ENCODE measurements at regions not wholly inside any gene's neighbourhood (a gene's known extent, or its start where the extent isn't known, plus 50 kb on each side); places are given as distances from the start of the nearest gene placed in this dataset.

DNA sequence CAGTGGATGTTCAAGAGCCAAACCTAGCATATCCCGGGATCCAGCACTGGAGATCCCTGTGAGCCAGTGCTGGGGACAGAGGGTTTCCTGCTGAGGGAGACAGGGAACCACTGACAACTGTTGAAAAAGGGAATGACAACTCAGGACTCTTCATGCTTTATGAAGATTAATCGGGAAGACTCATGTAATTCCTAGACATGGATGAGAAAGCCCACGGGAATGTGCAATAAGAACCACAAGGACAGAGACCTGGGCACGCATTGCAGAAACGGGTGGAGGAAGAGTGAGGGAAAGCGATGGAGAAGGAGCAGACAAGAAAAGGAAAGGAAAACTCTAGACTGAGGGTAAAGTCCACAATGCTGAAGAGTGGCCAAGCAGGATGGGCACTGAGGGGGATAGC, 296.0 kb downstream of the PCNX1 start:
- DNase-seq (ENCODE audit: low read depth): no peak
- H3K4me3 ChIP-seq (ENCODE audit: low read depth, low read length): no peak overlapping the region
- TF ChIP-seq, protein P1, sequence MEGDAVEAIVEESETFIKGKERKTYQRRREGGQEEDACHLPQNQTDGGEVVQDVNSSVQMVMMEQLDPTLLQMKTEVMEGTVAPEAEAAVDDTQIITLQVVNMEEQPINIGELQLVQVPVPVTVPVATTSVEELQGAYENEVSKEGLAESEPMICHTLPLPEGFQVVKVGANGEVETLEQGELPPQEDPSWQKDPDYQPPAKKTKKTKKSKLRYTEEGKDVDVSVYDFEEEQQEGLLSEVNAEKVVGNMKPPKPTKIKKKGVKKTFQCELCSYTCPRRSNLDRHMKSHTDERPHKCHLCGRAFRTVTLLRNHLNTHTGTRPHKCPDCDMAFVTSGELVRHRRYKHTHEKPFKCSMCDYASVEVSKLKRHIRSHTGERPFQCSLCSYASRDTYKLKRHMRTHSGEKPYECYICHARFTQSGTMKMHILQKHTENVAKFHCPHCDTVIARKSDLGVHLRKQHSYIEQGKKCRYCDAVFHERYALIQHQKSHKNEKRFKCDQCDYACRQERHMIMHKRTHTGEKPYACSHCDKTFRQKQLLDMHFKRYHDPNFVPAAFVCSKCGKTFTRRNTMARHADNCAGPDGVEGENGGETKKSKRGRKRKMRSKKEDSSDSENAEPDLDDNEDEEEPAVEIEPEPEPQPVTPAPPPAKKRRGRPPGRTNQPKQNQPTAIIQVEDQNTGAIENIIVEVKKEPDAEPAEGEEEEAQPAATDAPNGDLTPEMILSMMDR (IDR thresholded peaks at IDR 0.05; ENCODE audit: insufficient read depth, low read depth, low read length, missing control alignments): no peak

DNA sequence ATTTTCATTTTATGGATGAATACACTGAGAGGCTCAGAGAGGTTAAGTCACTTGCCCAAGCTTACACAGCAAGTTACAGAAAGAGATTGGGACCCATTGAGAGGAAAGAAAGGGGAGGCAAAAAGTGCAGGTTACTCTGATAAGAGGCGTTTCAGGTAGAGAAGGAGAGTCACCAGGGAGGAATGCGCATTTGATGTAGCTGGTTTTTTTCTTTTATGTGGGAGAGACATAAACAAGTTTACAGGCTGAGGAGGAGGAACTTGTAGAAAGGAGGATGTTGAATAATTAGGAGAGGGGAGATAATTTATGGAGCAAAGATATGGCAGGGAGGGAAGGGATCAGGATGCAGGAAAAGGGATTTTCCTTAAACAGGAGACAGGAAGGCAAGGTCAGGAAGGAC, 297.0 kb downstream of the PCNX1 start:
- no peak for DNase-seq (ENCODE audit: low read depth)
- H3K4me3 ChIP-seq (ENCODE audit: low read depth, low read length): no peak overlapping the region
- TF ChIP-seq, protein P1 (IDR thresholded peaks at IDR 0.05; ENCODE audit: insufficient read depth, low read depth, low read length, missing control alignments): no peak

DNA sequence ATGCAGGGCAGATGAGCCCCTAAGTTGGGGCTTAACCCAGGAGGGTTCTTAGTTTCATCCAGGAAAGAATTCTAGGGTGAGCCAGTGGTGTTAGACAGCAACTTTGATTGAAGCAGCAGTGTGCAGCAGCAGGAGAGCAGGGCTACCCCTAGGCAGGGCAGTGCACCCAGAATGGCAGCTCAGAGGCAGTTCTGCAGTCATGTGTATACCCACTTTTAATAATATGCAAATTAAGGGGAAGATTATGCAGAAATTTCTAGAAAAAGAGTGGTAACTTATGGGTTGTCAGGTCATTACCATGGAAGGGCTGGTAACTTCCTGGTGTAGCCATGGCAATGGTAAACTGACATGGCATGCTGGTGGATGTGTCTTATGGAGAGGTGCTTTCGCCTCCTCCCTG, 297.5 kb downstream of the PCNX1 start:
- TF ChIP-seq, protein P1 (IDR thresholded peaks at IDR 0.05; ENCODE audit: insufficient read depth, low read depth, low read length, missing control alignments): no peak
- DNase-seq (ENCODE audit: low read depth): no peak
- no peak overlapping the region for H3K4me3 ChIP-seq (ENCODE audit: low read depth, low read length)

DNA sequence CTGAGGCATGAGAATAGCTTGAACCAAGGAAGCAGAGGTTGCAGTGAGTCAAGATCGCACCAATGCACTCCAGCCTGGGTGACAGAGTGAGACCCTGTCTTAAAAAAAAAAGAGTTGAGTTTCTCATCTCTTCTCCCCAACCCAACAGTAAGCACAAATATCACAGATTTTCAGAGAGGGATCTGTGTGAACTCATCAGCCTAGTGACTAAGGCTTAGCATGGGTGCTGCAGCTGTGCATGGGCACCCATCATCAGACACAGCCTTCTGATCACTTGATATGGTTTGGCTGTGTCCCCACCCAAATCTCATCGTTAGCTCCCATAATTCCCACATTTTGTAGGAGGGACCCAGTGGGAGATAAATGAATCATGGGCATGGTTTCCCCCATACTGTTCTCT, 298.9 kb downstream of the PCNX1 start:
- no peak overlapping the region for H3K4me3 ChIP-seq (ENCODE audit: low read depth, low read length)
- DNase-seq (ENCODE audit: low read depth): no peak
- TF ChIP-seq, protein P1 (IDR thresholded peaks at IDR 0.05; ENCODE audit: insufficient read depth, low read depth, low read length, missing control alignments): no peak

DNA sequence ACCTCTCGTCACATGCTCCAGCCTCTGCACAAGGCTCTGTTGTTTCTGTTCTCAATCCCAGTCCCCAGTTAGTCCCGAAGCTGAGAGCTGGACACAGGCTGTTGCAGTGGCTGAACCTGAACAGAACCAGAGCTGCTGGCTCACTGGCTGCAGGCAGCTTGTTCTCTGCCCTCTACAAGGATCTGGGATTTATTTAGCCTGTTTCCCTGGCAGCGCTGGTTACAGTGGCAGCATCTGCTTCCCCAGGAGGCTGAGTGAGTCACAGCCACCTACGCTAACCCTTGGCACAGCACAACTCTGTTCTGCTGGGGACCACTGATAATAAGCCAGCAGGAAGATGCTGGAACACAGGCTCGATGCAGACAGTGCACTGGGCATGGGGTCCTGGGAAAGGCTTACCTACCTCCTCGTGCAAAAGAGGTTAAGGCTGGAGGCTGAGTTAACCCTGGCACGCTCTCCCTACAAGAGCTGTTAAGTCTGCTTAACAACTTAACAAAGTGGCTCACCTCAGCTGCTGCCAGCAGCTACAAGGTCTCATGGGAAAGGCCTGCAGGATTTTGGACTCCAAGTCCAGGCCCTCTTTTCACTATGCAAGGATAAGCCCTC, 299.6 kb downstream of the PCNX1 start:
- TF ChIP-seq, protein P1 (IDR thresholded peaks at IDR 0.05; ENCODE audit: insufficient read depth, low read depth, low read length, missing control alignments): no peak
- DNase-seq (ENCODE audit: low read depth): no peak

DNA sequence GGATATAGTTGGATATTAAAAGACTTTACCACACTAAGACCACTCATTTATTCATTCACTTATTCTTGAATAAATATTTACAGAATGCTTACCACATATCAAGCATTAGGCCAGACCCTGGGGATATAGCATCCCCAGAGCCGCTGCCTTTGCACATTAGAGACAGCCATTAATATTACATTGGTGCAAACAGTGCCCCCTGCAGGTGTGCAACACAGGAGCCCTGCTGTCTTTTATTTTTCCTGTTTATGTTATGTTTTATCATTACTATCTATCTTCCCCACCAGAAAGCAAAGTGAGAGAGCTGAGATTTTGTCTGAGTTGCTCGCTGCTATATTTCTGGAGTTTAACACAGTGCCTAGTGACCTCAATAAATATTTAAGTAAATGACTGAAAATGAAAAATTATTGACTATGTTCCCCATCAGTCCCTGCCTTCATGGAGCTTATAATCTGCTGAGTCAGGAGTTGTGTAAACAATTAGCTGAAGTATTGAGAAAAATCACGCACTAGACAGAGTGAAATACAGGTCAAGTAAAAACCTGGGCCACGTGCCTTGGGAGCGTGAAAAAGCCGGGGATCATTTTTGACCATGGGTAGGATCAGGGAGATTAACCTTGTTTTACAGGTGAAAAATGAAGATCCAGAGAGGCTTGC, 301.6 kb downstream of the PCNX1 start:
- TF ChIP-seq, protein P1 (IDR thresholded peaks at IDR 0.05; ENCODE audit: insufficient read depth, low read depth, low read length, missing control alignments): no peak
- no peak overlapping the region for H3K4me3 ChIP-seq (ENCODE audit: low read depth, low read length)
- no peak for DNase-seq (ENCODE audit: low read depth)

More for the DNA sequence above, 299.6 kb downstream of the PCNX1 start:
- no peak overlapping the region for H3K4me3 ChIP-seq (ENCODE audit: low read depth, low read length)

DNA sequence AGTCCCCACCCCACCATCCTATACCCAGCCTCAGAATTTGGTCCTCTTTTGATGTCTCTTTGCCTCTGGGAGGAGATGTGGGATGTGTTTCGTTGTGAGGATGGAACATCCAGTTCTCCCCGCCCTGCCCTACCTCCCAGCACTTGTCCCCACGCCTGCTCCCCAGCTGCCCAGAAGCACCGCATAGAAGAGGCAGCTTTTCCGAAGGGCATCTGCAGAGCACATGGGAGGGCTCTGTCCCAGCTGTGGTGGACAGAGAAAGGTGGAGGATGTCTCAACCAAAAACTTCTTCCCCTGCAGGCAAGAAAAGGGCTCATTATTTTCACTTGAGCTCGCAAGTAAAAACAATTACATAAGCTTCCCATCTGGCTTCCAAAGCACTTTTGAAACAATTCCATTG, 302.6 kb downstream of the PCNX1 start:
- DNase-seq (ENCODE audit: low read depth): no peak
- TF ChIP-seq, protein P1 (IDR thresholded peaks at IDR 0.05; ENCODE audit: insufficient read depth, low read depth, low read length, missing control alignments): no peak
- no peak overlapping the region for H3K4me3 ChIP-seq (ENCODE audit: low read depth, low read length)
